T47D (cell line): ENCODE measurements at regions not wholly inside any gene's neighbourhood (a gene's known extent, or its start where the extent isn't known, plus 50 kb on each side); places are given as distances from the start of the nearest gene placed in this dataset.

ENCODE experiments used
- DNase-seq, 2 experiments: peaks; one replicate each; pipeline versions ENCODE4 v3.0.0 to v3.0.0-alpha.2; 2011 to 2012; ENCODE audit warnings: low read depth in 1 of 2, low spot score in 1 of 2
- JUND ChIP-seq: IDR thresholded peaks from 2 replicates; pipeline ENCODE4 v1.6.1; 2012; ENCODE audit warnings: low read depth
- in situ Hi-C: cut with HindIII; loops from 2 replicates; pipeline ENCODE4 v1.10.0; 2016; ENCODE audit warnings: low sequenced_read_pairs, low pct_unique_long_range_greater_than_20kb

- no peak for TF ChIP-seq JUND
- in situ Hi-C loops = no loop called here
- no peak for DNase-seq
Measured at GRCh38 chr17:68179926-68180285, 67.9 kb upstream of the AMZ2 start.

- no peak for TF ChIP-seq JUND
- no peak for DNase-seq
- in situ Hi-C loops = no loop called here
Measured at GRCh38 chr17:68182011-68182306, 65.9 kb upstream of the AMZ2 start.

- peak in 1 of 2 experiments; percentile 41 for DNase-seq
- no peak for TF ChIP-seq JUND
- in situ Hi-C loops = no loop called here
Measured at GRCh38 chr17:68182940-68183551, 64.8 kb upstream of the AMZ2 start.

GRCh38 chr17:68184141-68184571 lies 63.7 kb upstream of the AMZ2 start:
- DNase-seq = no peak
- in situ Hi-C loops = no loop called here
- no peak for TF ChIP-seq JUND

GRCh38 chr17:68184816-68185436 lies 62.9 kb upstream of the AMZ2 start:
- in situ Hi-C loops = no loop called here
- TF ChIP-seq JUND = no peak
- no peak for DNase-seq

- TF ChIP-seq JUND = no peak
- in situ Hi-C loops = no loop called here
- no peak for DNase-seq
Measured at GRCh38 chr17:68185820-68186219, 62.0 kb upstream of the AMZ2 start.

- DNase-seq = no peak
- in situ Hi-C loops = no loop called here
- no peak for TF ChIP-seq JUND
Measured at GRCh38 chr17:68190495-68190894, 57.3 kb upstream of the AMZ2 start.

- in situ Hi-C loops = no loop called here
- DNase-seq = peak; percentile 49 to 55
- TF ChIP-seq JUND = no peak
Measured at GRCh38 chr17:68195667-68196393, 52.0 kb upstream of the AMZ2 start.

GRCh38 chr17:68196394-68197090 lies 51.3 kb upstream of the AMZ2 start:
- no peak for TF ChIP-seq JUND
- peak in 1 of 2 experiments; percentile 18 for DNase-seq
- in situ Hi-C loops = no loop called here

- in situ Hi-C loops = no loop called here
- peak; percentile 67 to 77 for DNase-seq
Measured at GRCh38 chr17:68197091-68197996, 50.5 kb upstream of the AMZ2 start.

GRCh38 chr17:68197997-68198930 lies 49.6 kb upstream of the AMZ2 start:
- peak; percentile 89 to 96 for DNase-seq
- in situ Hi-C loops = no loop called here
- TF ChIP-seq JUND = no peak

More at GRCh38 chr17:68197091-68197996, 50.5 kb upstream of the AMZ2 start:
- no peak for TF ChIP-seq JUND
